ENCODE measurements at regions not wholly inside any gene's neighbourhood (a gene's known extent, or its start where the extent isn't known, plus 50 kb on each side); places are given as distances from the start of the nearest gene placed in this dataset.
"Not testable (repeated sequence)": the region's sequence is repeated elsewhere in the genome, so short reads cannot be mapped to it uniquely, and the experiment has no call there.

- TF ChIP-seq CTCF (IDR thresholded peaks at IDR 0.05); REST (IDR thresholded peaks at IDR 0.05; ENCODE audit: insufficient read depth in 1 of 2, low read depth in 2 of 2, low read length in 1 of 2); SIN3A (IDR thresholded peaks at IDR 0.05; ENCODE audit: borderline replicate concordance, insufficient read depth, low read depth, low read length): not testable (repeated sequence)
These were observed 889.1 kb downstream of the NR2F1-AS1 start for GRCh38 chr5:92691955-92692354.
